Stromal cell of bone marrow (primary cell): ENCODE measurements at regions not wholly inside any gene's neighbourhood (a gene's known extent, or its start where the extent isn't known, plus 50 kb on each side); places are given as distances from the start of the nearest gene placed in this dataset.

ENCODE experiments used
- DNase-seq: peaks from one replicate; pipeline ENCODE4 v3.0.0-alpha.2; 2012; ENCODE audit warnings: low read depth

DNA sequence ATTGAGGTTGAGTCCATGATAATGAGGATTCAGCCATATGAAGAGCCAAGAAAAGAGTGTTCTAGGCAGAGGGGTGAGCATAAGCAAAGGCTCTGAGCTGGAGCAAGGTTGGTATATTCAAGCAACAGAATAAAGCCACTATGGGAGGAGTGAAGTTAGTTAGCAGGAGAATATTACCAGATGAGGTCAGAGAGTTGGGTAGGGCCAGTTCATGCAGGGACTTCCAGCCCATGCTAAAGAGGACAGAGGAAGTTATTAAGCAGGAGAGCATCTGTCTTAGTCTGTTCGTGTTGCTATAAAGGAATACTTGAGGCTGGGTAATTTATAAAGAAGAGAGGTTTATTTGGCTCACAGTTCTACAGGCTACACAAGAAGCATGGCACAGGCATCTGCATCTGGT, 57.1 kb upstream of the ATG10 start:
- no peak for DNase-seq

DNA sequence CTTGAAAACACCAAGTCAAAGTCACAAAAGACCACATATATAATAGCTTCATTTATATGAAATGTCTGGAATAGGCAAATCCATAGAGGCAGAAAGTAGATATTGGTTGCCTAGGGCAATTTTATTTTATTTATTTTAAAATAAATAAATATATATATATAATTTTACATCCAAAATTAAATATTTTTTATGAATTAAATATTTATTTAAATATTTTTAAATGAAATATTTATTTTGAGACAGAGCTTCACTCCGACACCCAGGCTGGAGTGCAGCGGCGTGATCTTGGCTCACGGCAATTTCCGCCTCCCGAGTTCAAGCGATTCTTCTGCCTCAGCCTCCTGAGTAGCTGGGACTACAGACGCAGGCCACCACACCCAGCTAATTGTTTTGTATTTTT, 58.9 kb upstream of the ATG10 start:
- no peak for DNase-seq

DNA sequence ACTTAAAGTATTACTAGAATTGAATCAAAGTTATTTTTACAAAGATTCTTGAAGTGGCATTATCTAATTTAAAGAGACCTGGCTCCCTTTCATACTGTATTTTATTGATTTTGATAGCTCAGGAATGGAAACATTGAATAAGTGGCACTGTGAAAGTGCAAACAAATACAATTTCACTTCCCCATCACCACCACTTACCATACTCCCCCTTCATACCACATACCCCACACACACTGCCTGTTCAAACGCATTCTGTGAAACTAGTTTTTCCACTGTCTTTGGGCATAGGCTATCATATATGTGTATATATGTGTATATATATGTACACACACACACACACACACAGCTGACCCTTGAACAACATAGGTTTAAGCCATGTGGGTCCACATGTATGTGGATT, 62.1 kb upstream of the ATG10 start:
- DNase-seq, result no peak

DNA sequence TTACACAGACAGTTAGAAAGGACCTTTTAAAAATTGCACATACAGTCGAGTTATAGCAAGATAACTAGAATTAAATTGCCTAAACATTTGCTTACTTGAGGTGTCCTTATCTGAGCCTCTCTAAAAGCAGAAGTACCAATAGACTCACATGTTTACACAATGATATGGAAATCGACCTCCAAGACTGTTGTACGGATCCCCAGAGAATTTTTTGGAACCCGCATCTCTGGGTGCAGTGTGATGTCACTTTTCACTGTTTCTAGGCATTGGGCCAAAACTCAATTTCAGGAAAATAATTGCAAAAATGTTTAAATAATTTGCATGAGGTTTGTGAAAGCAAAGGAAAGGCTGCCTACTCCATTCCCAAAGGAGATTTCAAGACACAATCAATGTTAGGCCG, 63.1 kb upstream of the ATG10 start:
- DNase-seq, result no peak

DNA sequence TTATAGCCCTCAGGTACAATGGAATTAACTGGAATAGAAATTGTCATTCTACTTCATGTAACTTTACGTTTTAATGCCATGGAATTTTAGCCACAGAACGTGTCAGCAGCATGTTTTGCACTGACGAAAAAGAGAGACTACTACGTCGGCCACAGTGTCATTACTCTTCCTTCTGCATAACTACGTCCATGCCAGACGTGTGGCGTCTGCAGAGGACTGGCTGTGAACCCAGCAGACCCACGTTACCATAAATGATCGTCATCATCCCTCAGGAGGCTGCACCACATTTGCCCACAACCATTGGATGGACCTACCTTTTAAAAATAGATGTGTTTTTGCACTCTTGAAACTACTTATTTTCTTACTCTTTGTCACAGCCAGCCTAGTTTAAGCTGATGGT, 63.8 kb upstream of the ATG10 start:
- DNase-seq, result no peak

DNA sequence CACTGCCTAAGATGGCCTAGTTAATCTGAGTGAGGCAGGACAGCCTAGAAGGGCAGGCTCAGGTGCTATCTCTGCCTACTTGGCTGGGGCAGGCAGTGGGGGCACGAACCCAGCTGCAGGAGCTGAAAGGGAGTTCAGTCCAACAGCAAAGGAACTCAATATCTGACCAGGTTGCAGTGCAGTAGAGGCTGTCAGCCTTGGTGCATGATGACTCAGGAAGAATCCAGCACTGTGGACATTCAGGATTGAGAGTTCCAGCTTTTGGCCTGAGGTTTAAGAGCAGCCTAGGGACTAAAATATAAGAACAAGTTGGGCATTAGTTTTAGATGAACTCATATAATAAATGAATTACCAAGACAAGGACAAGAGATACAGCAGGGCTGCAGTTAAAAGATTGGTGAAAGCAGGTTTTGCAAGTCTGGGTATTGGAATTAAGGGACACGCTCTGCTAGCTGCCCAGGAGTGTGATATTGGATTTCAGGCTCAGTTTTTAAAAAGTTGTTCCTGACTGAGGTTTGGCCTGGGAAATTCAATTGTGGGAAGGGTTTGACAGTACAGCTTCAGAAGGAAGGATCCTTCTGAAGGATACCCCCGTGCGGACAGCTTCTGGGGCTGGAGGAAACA, 64.7 kb upstream of the ATG10 start:
- DNase-seq, result no peak

DNA sequence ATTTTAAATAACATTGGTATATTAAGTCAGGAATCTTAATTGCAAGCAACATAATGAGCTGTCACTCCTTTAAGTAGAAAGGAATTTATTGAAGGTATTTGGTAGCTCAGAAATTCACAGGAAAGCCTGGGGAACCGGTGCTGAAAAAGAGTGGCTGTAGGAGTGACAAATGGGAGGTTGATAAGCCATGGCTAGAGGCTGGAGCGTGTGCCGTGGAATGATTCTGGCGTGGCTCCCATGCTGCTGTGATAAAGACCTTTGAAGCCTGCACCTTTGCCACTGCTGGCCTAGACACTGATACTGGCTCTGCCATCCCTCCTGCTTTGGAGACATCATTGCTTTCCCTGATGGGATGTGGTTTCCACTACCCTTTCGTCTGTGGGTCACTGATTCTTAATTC, 65.7 kb upstream of the ATG10 start:
- DNase-seq, result no peak

DNA sequence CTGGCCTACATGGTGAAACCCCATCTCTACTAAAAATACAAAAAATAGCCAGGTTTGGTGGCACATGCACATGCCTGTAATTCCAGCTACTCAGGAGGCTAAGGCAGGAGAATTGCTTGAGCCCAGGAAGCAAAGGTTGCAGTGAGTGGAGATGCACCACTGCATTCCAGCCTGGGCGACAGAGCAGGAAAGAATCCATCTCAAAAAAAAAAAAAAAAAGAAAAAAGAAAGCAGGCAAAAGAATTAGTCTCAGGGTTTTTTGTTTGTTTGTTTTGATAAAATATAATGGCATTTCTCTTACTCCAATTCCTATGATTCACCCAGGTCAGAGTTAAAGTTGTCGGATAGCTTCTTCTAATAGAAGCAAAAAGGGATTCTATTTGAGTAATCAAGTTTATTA, 67.0 kb upstream of the ATG10 start:
- DNase-seq, result no peak

DNA sequence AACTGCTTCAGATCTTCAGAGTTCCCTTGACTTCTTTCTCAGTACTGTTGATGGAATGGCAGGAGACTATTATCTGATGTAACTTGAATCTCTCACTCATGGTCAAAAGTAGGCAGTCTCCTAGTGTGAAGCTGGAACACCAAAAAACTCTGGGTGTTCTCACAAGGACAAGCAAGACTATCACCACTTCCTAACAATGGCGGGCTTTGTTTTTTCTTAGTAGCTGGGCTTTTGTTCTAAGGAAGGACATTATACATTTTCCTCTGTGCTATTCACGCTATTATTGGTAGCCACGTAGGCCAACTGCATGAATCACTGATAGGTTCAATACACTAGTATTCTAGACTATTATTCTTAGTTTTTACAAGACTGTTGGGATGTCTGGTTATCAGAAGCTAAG, 67.7 kb upstream of the ATG10 start:
- DNase-seq, result no peak

DNA sequence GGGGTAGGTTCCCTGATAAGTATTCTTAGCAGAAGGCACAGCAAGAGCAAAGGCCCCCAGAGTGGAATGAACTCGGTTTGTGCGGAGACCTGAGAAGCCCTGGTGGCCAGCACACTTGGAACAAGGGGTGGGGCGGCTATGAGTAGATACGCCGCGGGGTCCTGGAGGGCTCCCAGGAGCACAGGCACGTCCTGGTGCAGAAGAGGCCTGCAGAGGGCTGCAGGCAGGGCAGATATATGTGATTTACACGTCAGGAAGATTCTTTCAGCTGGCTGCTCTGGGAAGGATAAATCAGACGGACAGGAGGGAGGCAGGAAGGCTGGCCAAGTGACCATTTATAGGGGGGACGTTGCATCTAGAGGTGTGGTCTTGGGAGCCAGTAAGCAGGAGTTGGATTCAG, 70.2 kb upstream of the ATG10 start:
- no peak for DNase-seq

DNA sequence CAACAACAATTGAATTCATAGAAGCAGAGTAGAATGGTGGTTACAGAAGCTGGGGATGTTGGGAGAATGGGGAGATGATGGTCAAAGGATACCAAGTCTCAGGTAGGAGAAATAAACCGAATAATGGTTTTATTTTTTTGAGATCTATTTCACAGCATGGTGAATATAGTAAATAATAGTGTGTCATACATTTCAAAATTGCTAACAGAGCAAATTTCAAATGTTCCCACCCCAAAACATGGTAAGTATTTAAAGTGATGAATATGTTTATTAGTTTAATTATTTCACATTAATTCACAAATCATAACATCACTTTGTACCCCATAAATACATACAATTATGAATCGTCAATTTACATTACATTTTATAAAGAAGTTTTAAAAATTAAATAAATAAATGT, 72.7 kb upstream of the ATG10 start:
- no peak for DNase-seq

DNA sequence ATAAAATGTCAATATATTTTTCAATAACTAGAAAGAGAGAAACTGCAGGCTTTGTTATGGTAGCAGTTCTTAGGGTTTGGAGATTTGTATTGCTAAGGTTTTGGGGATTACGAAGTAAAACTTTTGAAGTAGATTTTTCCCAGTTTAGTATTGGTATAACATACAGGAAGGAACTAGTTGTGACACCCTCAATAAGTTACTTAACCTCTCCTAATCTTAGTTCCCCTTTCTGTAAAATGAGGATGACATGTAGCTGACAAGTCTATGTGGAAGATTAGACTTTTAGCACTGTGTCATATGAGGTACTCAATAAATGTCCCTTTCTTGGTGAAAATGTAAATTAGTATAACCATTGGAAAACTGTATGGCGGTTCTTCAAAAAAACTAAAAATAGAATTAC, 73.4 kb upstream of the ATG10 start:
- DNase-seq, result no peak

DNA sequence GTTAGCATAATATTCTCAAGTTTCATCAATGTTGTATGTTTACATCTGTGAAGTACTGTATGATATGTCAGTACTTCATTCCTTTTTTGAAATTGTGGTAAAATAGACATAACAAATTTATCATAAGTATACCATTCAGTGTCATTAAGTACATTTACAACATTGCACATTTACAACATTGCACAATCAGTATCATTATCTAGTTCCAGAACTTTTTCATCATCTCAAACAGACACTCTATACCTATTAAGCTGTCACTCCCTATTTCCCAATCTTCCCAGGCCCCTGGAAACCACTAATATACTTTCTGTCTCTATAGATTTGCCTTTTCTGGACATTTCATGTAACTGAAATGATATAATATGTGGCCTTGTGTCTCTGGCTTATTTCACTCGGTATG, 75.1 kb upstream of the ATG10 start:
- no peak for DNase-seq

DNA sequence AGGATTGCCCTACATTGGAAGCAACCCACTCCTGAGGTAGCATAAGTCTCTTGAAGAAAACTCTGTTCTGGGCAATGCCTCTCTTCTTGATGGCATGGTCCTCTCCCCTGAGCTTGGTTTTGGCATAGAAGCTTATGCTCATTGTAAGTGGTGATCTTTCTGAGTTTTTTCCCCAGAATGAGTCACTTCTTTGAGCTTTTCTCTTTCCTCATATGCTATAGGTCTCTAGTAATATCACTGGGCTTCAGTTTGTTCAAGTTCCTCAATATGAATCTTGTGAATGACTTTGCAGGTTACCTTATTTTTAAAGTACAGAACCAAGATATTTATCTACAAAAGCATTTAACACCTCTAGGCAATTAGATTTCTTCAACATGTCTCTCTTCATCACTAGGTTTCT, 76.5 kb upstream of the ATG10 start:
- no peak for DNase-seq

DNA sequence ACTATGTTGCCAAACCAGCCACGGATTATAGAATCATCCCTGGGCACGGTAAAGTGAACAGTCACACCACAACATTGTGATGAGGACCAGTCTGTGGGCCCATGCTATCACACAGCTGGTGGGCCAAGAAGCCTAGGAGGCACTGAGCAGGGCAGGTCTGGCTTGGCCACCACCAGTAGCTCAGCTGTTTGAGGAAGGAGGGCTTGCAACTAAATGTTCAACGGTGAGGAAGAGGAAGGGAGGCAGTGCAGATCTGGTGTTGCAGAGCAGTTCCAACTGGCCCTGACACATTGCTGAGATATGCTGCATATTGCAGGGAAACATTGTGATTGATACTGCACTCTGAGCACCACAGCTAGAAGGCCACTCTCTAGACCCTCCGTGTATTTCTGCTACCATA, 77.9 kb upstream of the ATG10 start:
- no peak for DNase-seq

DNA sequence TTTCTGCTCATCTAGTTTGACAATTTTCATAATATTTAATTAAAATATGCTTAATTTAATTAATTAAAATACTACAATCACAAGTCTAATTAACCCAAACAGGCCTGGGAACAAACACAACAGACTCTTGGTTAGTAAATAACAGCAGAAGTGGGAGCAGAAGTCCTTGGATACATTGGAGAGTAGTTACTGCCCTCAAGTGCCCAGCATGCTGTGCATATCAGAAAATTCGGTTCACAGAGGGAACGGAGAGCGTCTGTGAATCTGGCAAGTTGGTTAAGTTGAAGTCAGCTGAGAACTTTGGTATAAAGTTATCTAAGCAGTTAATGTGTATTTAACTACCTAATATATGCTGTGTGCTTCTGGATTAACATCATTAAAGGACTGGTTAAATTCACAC, 87.0 kb upstream of the ATG10 start:
- DNase-seq, result no peak

DNA sequence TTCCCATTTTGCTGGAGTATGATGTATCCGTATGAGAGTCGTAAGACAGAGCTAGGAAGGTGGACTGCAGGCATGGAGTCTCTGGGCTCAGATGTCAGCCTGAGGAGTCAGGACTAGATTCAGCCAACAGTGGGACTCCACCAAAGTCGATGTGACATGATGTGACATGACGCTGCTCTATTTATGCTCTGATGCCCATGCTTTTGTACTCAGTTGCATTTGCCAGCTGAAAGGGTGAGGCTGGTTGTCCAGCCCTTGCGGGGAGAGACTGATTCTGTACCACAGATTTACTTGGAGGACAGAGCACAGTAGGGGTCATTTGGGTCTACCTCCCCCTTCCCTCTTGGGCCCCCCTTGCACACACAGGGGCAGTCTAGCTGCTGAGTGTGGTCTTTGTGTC, 88.5 kb upstream of the ATG10 start:
- DNase-seq, result no peak

DNA sequence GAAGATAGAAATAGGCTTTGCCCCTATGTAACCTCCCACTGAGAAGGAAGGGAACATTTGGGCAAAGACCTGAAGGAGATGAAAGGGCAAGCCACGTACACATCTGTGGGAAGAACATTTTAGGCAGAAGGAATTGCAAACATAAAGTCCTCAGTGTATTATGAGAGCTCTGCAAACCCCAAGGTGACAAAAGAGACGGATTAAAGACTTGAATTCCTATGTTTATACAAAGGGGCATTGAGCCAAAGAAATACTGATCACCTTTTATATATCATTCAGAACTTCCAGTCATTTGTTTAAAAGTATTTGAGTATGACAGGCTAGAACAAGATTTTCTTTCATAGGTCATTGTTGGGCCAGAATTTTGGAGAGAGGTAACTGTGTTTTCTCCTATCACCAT, 90.2 kb upstream of the ATG10 start:
- no peak for DNase-seq

DNA sequence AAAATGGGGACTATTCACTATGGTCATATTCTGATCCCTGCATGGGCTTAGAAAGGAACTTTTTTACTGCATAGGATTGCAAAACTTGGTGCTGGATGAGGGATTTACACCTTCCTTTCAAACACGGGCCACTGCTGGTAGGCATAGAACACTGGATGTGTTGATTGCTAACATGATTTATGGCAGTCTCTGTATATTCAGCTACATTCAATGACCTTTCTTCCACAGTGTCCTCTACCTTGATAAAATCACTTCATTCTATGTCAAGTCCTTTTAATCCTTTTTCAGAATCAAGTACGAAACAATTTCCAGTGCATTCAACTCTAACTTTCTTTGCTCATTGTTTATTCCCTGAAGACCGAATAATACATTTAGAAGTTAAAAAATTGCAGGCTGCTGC, 91.9 kb upstream of the ATG10 start:
- no peak for DNase-seq

DNA sequence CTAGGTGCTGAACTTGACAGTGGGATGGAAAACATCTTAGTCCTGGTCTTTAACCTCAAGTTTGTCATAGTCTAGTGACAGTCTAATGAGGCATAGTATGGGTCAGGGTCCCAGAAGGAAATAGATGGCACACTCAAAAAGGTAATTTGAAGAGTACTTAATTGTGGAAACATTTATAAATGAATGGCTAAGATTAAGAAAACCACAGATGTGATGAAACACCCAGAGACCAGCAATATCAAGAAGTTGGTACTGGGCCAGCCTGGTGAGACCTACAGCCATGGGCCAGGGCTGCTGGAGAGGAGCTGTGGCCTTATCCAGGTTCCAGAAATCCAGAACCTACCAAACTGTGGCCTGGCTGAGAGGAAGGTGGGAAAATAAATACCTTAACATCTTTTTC, 93.5 kb upstream of the ATG10 start:
- no peak for DNase-seq

DNA sequence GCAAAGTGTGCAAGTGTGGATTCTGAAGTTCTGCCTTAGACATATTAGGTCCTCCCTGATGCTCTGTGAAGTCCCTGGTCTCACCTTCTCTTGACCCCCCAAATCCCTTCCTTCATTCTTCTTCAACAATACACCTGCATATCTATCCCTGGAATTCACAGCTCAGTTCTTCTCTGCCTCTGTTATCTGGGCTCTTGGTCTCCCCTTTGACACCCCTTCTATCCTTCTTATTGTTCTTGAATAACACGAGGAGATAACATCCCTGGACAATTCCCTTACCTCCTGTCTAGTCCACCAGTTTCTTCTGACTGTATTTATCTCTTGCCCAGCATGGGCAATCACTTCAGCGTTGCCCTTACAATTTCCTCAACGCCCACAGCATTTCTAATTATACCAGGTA, 104.8 kb upstream of the ATG10 start:
- DNase-seq, result no peak

DNA sequence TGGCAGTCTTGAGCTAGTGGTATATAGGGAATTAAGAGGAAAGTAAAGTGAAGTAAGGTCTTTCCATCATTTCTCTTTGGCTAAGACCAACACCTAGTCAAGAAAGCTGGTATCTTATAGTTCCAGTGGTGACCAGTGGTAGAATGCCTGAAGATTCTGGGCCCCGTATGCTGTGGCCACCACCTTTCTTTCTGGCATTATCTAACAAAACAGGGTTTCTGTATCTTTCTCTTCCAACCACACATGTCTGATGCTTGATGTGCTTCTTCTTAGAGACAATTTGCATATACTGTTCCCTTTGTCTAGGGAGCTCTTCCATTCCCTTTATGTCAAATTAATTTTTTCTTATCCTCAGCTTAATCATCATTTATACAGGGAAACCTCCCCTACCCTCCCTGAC, 109.9 kb upstream of the SSBP2 start:
- no peak for DNase-seq

DNA sequence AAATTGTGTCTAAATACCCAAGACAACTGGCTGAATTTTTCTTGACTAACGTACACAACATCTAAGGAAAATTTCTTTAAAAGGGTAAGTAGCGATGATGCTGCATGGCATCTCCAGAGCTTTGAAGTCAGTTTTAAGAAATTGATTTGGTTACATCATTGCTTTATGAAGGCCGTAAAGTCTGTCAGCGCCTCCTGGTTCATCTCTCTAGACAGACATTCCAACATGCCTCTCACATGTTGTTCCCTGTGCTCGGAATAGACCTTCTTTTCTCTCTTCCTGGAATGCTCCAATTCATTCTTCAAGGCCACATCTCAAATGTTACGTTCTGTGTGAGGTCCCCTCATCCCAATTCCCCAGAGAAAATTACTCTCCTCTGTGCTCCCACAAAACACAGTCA, 108.7 kb upstream of the SSBP2 start:
- DNase-seq, result no peak

DNA sequence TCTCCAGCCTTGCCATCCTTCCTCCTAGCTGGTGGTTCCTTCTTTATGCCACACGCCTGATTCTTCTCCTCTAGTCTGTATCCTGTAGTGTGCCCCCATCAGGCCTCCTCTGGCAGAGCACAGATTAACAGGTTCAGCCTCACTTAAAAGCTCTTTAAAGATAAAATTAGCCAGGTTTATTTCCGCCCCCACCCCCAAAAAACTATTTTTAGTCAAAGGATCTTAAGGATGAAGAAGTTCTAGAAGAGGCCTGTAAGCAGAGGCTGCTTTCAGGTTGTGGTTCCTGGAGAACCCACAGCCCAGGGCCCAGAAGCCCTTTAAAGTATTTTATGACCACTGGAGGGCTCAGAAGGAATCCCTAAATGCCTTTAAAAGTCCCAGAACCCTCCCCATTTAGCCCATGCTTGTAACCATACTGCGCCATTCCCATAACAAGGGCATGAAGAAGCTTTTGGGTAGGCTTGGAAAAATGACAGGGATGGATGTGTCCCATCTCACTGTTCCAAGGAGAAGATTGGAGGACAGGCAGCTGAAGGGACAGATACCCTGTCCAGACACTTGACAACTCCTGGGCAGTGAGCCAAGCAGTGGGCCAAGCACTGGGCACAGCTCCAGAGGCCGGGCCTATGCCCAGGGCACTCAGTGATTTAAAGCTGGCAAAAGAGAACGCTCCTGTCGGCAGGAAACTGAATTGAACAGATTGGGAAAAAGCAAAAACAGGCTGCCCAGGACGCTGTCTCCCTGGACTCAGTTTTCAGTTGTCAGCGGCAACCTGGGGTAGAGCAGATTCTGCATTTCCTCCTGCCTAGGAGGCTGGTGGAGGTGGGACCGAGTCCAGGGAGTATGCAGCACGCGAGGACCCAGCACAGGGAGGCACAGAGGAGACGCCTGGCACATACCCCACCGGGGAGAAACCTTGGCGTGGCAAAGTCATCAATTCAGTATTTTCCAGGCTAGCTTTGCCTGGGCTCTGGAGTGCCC, 106.3 kb upstream of the SSBP2 start:
- DNase-seq, result no peak
